ENCODE measurements at regions not wholly inside any gene's neighbourhood (a gene's known extent, or its start where the extent isn't known, plus 50 kb on each side); places are given as distances from the start of the nearest gene placed in this dataset.

GRCh38 chr5:117701062-117701461, 1126.4 kb upstream of the SEMA6A start:
- RAD21 ChIA-PET (ENCODE audit: unreplicated experiment): no interaction called here
- FAIRE-seq (no peak), DNase-seq (ENCODE audit: low read depth, low spot score) (no peak), ATAC-seq (no peak)
- Histone ChIP-seq H3K4me3 (no peak overlapping the region), H3K79me2 (ENCODE audit: control insufficient read depth, insufficient read depth, low read length) (no peaks in the 10 kb centered on the region), H3K4me1 (ENCODE audit: control insufficient read depth, insufficient read depth, low read length) (no peaks in the 10 kb centered on the region), H3K4me2 (ENCODE audit: control insufficient read depth, insufficient read depth) (no peak overlapping the region), H3K9me3 (replicated peaks; ENCODE audit: control insufficient read depth, insufficient read depth, low read length) (no peaks in the 10 kb centered on the region), H4K20me1 (ENCODE audit: control insufficient read depth, insufficient read depth) (no peaks in the 10 kb centered on the region), H3K9ac (ENCODE audit: control insufficient read depth, insufficient read depth, low read length) (no peak overlapping the region), H2AFZ (ENCODE audit: control insufficient read depth, low read depth, low read length) (no peak overlapping the region), H3K36me3 (ENCODE audit: control insufficient read depth in 2 of 2, insufficient read depth in 2 of 2, low read length in 1 of 2) (no peaks in the 10 kb centered on the region), H3K27me3 (replicated peaks in 1 of 2; ENCODE audit: control insufficient read depth in 2 of 2, insufficient read depth in 2 of 2, low read length in 1 of 2) (no peaks in the 10 kb centered on the region), H3K27ac (ENCODE audit: control insufficient read depth, insufficient read depth) (no peak overlapping the region)
- intact Hi-C loops (cut with micrococcal nuclease; ENCODE audit: unreplicated experiment): no loop called here
- 0% methylated on average over 1 of the region's 1 CpG for WGBS (ENCODE audit: insufficient coverage, insufficient replicate concordance, low lambda C conversion rate, missing lambda C conversion rate)
- SMC1A ChIA-PET (ENCODE audit: uncharacterized antibody, unreplicated experiment): no interaction called here
- CTCF ChIA-PET: no interaction called here
- TF ChIP-seq ATF2 (IDR thresholded peaks at IDR 0.05; ENCODE audit: low read length) (no peak), KAT2A (conservative IDR thresholded peaks at IDR 0.05; ENCODE audit: control insufficient read depth, low read depth, low read length) (no peak), LARP7 (IDR thresholded peaks at IDR 0.05) (no peak), BACH1 (IDR thresholded peaks at IDR 0.05; ENCODE audit: borderline replicate concordance) (no peak), RAD21 (IDR thresholded peaks at IDR 0.05; ENCODE audit: insufficient read depth, low read depth, low read length) (no peak), REST (IDR thresholded peaks at IDR 0.05; ENCODE audit: low read depth, low read length) (no peak), MEF2B (IDR thresholded peaks at IDR 0.05; ENCODE audit: partially characterized antibody, poor library complexity, severe bottlenecking) (no peak), PRDM15 (CRISPR knock-in tag; IDR thresholded peaks at IDR 0.05) (no peak), IRF4 (IDR thresholded peaks at IDR 0.05; ENCODE audit: low read depth, low read length) (no peak), RFX5 (IDR thresholded peaks at IDR 0.05; ENCODE audit: low read depth, low read length) (no peak), HSF1 (IDR thresholded peaks at IDR 0.05; ENCODE audit: low read depth, low read length) (no peak)
- POLR2A ChIA-PET: no interaction called here
- no TSS peak for BruUV-seq (replicated peaks)
- in situ Hi-C loops (cut with MboI): no loop called here

All from GM12878 (cell line).